SU-DHL-6 (cell line): ENCODE measurements at regions not wholly inside any gene's neighbourhood (a gene's known extent, or its start where the extent isn't known, plus 50 kb on each side); places are given as distances from the start of the nearest gene placed in this dataset.

Source experiments
- EZH2phosphoT487 ChIP-seq: fragments of 200-600 bp; sonication (generic), shearing (Covaris generic); conservative IDR thresholded peaks from 2 replicates; pipeline ENCODE4 v1.6.1; 2018; ENCODE audit warnings: mild to moderate bottlenecking, antibody characterized with exemption, low read length, moderate library complexity, mixed read lengths
- TF ChIP-seq, protein P1 (sequence below): fragments of 200-600 bp; sonication (generic); IDR thresholded peaks from one replicate; pipeline ENCODE4 v1.5.1; 2017; ENCODE audit warnings: antibody characterized with exemption, mild to moderate bottlenecking, low read length, moderate library complexity; ENCODE audit not compliant: insufficient read depth, poor library complexity, severe bottlenecking

DNA sequence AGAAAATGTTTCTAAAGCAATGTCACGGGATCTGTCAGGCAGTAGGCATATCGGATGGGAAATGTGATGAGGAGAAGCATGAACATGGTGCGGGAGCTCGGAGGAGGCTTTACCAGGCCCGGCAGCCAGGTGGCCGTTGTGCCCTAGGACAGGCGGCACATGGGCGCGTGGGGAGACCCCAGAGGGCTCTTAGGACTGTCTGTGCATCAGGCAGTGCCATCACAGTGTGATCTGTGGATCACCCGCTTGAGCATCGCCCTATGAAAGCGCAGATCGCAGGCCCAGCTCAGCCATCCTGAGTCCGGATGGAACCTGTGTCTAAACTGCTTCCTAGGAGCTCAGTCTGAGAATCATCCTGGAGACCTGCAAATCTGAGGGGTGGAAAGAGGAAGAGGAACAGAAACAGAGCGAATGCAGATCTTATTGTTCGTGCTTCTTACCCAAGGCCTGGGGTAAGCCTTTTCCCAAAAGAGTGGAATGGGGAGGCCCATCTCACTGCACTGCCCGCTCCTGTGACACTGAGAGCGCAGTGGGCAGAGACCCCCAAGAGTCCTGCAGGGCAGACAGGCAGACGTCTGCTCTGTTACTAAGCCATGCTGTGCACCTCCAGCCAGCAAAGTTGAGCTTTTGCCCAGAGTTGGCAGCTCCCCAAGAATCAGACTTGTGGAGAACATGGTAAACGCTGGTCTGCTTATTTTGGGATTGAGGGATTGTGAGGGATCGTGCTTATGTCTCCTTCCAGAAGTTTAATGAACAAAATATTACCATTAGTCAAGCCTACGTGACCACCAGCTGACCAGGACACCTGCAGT, 251.0 kb downstream of the RHOU start:
- TF ChIP-seq, protein P1, sequence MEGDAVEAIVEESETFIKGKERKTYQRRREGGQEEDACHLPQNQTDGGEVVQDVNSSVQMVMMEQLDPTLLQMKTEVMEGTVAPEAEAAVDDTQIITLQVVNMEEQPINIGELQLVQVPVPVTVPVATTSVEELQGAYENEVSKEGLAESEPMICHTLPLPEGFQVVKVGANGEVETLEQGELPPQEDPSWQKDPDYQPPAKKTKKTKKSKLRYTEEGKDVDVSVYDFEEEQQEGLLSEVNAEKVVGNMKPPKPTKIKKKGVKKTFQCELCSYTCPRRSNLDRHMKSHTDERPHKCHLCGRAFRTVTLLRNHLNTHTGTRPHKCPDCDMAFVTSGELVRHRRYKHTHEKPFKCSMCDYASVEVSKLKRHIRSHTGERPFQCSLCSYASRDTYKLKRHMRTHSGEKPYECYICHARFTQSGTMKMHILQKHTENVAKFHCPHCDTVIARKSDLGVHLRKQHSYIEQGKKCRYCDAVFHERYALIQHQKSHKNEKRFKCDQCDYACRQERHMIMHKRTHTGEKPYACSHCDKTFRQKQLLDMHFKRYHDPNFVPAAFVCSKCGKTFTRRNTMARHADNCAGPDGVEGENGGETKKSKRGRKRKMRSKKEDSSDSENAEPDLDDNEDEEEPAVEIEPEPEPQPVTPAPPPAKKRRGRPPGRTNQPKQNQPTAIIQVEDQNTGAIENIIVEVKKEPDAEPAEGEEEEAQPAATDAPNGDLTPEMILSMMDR: no peak
- TF ChIP-seq EZH2phosphoT487: no peak
